ENCODE measurements at regions not wholly inside any gene's neighbourhood (a gene's known extent, or its start where the extent isn't known, plus 50 kb on each side); places are given as distances from the start of the nearest gene placed in this dataset.

DNA sequence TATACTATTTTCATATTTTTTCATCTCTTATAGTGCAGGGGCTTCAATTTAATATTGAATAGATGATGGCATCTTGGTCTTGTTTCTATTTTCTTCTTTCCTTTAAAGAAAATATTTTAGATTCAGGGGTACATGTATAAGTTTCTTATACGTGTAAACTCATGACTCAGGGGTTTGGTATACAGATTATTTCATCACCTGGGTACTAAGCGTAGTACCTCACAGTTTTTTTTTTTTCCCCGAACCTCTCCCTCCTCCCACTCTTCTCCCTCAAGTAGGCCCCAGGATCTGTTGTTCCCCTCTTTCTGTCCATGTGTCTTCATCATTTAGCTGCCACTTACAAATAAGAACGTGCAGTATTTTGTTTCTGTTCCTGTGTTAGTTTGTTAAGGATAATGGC lies 172.6 kb downstream of the TMTC3 start:
- Histone ChIP-seq H3K4me1 (ENCODE audit: control insufficient read depth, insufficient read depth, low read depth, low read length) (peaks cover 3% of the 10 kb centered on the region), H2AFZ (ENCODE audit: low read depth, low read length) (no peak overlapping the region), H3K9ac (ENCODE audit: low read length) (no peak overlapping the region), H3K4me2 (ENCODE audit: low read length, poor library complexity, severe bottlenecking) (no peak overlapping the region), H4K8ac (ENCODE audit: low read length) (no peak overlapping the region), H4K91ac (ENCODE audit: low read length) (no peak overlapping the region), H3K4ac (ENCODE audit: low read depth in 1 of 2, low read length in 2 of 2) (no peak overlapping the region), H3K9me3 (ENCODE audit: control insufficient read depth, low read length) (no peaks in the 10 kb centered on the region), H2BK15ac (ENCODE audit: low read depth, poor library complexity, severe bottlenecking) (no peak overlapping the region), H3K79me1 (replicated peaks; ENCODE audit: low read length, poor library complexity, severe bottlenecking) (no peaks in the 10 kb centered on the region), H2BK12ac (ENCODE audit: low read length in 2 of 2) (no peak overlapping the region), H3K27ac (ENCODE audit: low read length, poor library complexity, severe bottlenecking) (no peak overlapping the region), H2BK120ac (ENCODE audit: low read depth, low read length) (no peak overlapping the region), H3K4me3 (ENCODE audit: insufficient read depth in 1 of 2, low read depth in 1 of 2, low read length in 2 of 2) (no peak overlapping the region), H3K14ac (ENCODE audit: low read length in 2 of 2) (no peak overlapping the region), H3K23ac (ENCODE audit: low read length in 2 of 2) (no peak overlapping the region), H3K18ac (ENCODE audit: low read depth in 1 of 2, low read length in 2 of 2) (no peak overlapping the region), H2AK5ac (ENCODE audit: low read length, severe bottlenecking) (no peak overlapping the region), H3K36me3 (ENCODE audit: control insufficient read depth in 1 of 2, insufficient read depth in 2 of 2, low read depth in 1 of 2, low read length in 2 of 2) (no peaks in the 10 kb centered on the region), H2BK5ac (ENCODE audit: low read depth, low read length, poor library complexity, severe bottlenecking) (peak overlapping the region; percentile 73), H3K27me3 (ENCODE audit: control insufficient read depth in 1 of 2, insufficient read depth in 1 of 2, low read length in 2 of 2) (no peaks in the 10 kb centered on the region)
- 89% methylated on average over 4 of the region's 4 CpGs for WGBS
- no peak for DNase-seq

DNA sequence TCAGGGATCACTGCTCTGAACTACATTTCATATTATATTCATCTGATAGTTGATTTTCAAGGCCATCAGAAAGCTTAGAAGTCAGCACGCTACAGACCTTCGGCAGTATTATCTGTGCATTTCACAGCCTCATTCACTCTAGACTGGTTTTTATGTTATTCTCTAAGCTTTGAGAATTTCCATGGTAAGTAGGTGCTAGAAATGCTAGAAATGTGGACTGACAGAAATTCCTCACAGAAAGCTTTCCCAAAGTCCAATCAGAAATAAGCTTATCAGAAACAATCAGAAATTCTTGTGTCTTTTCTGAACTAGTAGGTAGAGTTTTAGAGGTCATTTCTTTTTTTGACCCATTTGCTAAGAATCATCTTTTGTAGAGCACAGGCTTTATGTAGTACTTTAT lies 176.6 kb downstream of the TMTC3 start:
- peak overlapping the region; percentile 23 for H2BK15ac ChIP-seq (ENCODE audit: low read depth, poor library complexity, severe bottlenecking)
- H3K79me1 ChIP-seq (replicated peaks; ENCODE audit: low read length, poor library complexity, severe bottlenecking) = no peaks in the 10 kb centered on the region
- no peak overlapping the region for H3K14ac ChIP-seq (ENCODE audit: low read length in 2 of 2)
- H3K27me3 ChIP-seq (ENCODE audit: control insufficient read depth in 1 of 2, insufficient read depth in 1 of 2, low read length in 2 of 2) = no peaks in the 10 kb centered on the region
- H3K4me3 ChIP-seq (ENCODE audit: insufficient read depth in 1 of 2, low read depth in 1 of 2, low read length in 2 of 2) = no peak overlapping the region
- H2BK120ac ChIP-seq (ENCODE audit: low read depth, low read length) = no peak overlapping the region
- no CpG with 5 or more reads among the region's 2 CpGs for WGBS
- H3K36me3 ChIP-seq (ENCODE audit: control insufficient read depth in 1 of 2, insufficient read depth in 2 of 2, low read depth in 1 of 2, low read length in 2 of 2) = no peaks in the 10 kb centered on the region
- no peak overlapping the region for H2AFZ ChIP-seq (ENCODE audit: low read depth, low read length)
- no peak overlapping the region for H3K4me2 ChIP-seq (ENCODE audit: low read length, poor library complexity, severe bottlenecking)
- H2AK5ac ChIP-seq (ENCODE audit: low read length, severe bottlenecking) = peak overlapping the region; percentile 65
- no peak overlapping the region for H3K23ac ChIP-seq (ENCODE audit: low read length in 2 of 2)
- no peak overlapping the region for H2BK5ac ChIP-seq (ENCODE audit: low read depth, low read length, poor library complexity, severe bottlenecking)
- no peak overlapping the region for H4K91ac ChIP-seq (ENCODE audit: low read length)
- no peak overlapping the region for H4K8ac ChIP-seq (ENCODE audit: low read length)
- no peaks in the 10 kb centered on the region for H3K4me1 ChIP-seq (ENCODE audit: control insufficient read depth, insufficient read depth, low read depth, low read length)
- H3K4ac ChIP-seq (ENCODE audit: low read depth in 1 of 2, low read length in 2 of 2) = no peak overlapping the region
- no peak overlapping the region for H3K18ac ChIP-seq (ENCODE audit: low read depth in 1 of 2, low read length in 2 of 2)
- no peak overlapping the region for H3K27ac ChIP-seq (ENCODE audit: low read length, poor library complexity, severe bottlenecking)
- no peaks in the 10 kb centered on the region for H3K9me3 ChIP-seq (ENCODE audit: control insufficient read depth, low read length)
- no peak overlapping the region for H2BK12ac ChIP-seq (ENCODE audit: low read length in 2 of 2)
- DNase-seq = no peak
- H3K9ac ChIP-seq (ENCODE audit: low read length) = no peak overlapping the region

DNA sequence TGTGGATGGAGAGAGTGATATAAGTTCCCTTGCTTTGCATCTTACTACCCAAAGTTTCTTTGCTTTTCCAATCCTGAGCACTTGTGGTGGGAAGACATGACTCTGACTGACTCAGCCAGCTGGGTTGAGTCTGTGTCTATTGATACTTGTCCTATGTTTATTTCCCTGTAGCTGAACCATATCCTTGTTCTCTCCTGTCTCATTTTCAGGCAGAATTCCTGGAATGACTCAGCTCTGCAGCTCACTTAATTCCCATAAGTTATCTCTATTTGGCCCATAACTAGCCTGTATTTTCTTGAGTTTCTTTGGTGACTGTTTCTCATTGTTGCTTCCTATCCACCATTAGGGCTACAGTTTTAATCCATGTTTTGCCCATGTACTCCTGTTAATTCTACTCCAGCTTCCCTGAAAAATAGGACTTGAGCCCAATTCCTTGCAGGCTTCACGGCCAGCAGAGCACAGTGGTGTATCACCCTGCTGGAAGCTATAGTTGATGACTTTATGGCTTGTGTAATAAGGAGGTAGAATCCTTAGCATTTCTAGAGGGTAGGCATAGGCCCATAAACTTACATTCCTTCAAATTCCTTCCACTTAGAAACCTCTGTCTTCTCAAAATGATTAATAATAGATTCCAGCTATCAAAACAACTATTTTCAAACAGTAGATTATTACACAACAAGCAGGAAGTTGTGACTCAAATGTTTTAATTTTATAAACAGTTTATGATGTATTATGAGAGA lies 183.1 kb downstream of the TMTC3 start:
- DNase-seq = peak; percentile 93
- Histone ChIP-seq H3K4me1 (ENCODE audit: control insufficient read depth, insufficient read depth, low read depth, low read length) (no peaks in the 10 kb centered on the region), H3K4ac (ENCODE audit: low read depth in 1 of 2, low read length in 2 of 2) (peak overlapping the region in 1 of 2 experiments; percentile 84), H3K79me1 (replicated peaks; ENCODE audit: low read length, poor library complexity, severe bottlenecking) (no peaks in the 10 kb centered on the region), H3K23ac (ENCODE audit: low read length in 2 of 2) (no peak overlapping the region), H2BK12ac (ENCODE audit: low read length in 2 of 2) (peak overlapping the region; percentile 11 to 43), H3K9me3 (ENCODE audit: control insufficient read depth, low read length) (no peaks in the 10 kb centered on the region), H3K27ac (ENCODE audit: low read length, poor library complexity, severe bottlenecking) (peak overlapping the region; percentile 94), H2BK5ac (ENCODE audit: low read depth, low read length, poor library complexity, severe bottlenecking) (peak overlapping the region; percentile 57), H2BK15ac (ENCODE audit: low read depth, poor library complexity, severe bottlenecking) (no peak overlapping the region), H2AK5ac (ENCODE audit: low read length, severe bottlenecking) (peak overlapping the region; percentile 59), H3K27me3 (ENCODE audit: control insufficient read depth in 1 of 2, insufficient read depth in 1 of 2, low read length in 2 of 2) (no peaks in the 10 kb centered on the region), H2BK120ac (ENCODE audit: low read depth, low read length) (peak overlapping the region; percentile 3), H3K14ac (ENCODE audit: low read length in 2 of 2) (no peak overlapping the region), H4K8ac (ENCODE audit: low read length) (peak overlapping the region; percentile 41), H3K9ac (ENCODE audit: low read length) (peak overlapping the region; percentile 86), H3K4me3 (ENCODE audit: insufficient read depth in 1 of 2, low read depth in 1 of 2, low read length in 2 of 2) (peak overlapping the region in 1 of 2 experiments; percentile 35), H3K4me2 (ENCODE audit: low read length, poor library complexity, severe bottlenecking) (no peak overlapping the region), H2AFZ (ENCODE audit: low read depth, low read length) (no peak overlapping the region), H3K18ac (ENCODE audit: low read depth in 1 of 2, low read length in 2 of 2) (peak overlapping the region; percentile 79 to 88), H3K36me3 (ENCODE audit: control insufficient read depth in 1 of 2, insufficient read depth in 2 of 2, low read depth in 1 of 2, low read length in 2 of 2) (no peaks in the 10 kb centered on the region), H4K91ac (ENCODE audit: low read length) (no peak overlapping the region)
- WGBS = no CpG with 5 or more reads among the region's 1 CpG

DNA sequence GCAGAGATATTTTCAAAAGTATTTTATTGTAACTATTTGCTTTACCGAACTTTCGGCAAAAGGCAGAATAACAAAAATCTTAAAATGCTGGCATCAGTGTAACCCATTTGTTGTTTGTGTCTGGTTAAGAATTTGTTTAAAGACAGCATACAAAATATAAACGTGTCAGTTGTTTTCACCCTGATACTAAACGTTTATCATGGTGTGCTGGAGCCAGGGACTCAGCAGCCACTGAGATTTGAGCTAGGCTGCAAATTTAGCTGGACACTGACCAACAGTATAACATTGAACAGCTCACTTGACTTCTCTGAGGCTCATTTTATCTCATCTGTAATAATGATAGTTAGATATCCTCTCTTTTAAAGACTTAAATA lies 183.7 kb downstream of the TMTC3 start:
- Histone ChIP-seq H3K4me2 (ENCODE audit: low read length, poor library complexity, severe bottlenecking) (no peak overlapping the region), H3K27me3 (ENCODE audit: control insufficient read depth in 1 of 2, insufficient read depth in 1 of 2, low read length in 2 of 2) (no peaks in the 10 kb centered on the region), H3K36me3 (ENCODE audit: control insufficient read depth in 1 of 2, insufficient read depth in 2 of 2, low read depth in 1 of 2, low read length in 2 of 2) (no peaks in the 10 kb centered on the region), H2AK5ac (ENCODE audit: low read length, severe bottlenecking) (no peak overlapping the region), H4K91ac (ENCODE audit: low read length) (peak overlapping the region; percentile 39), H4K8ac (ENCODE audit: low read length) (no peak overlapping the region), H3K27ac (ENCODE audit: low read length, poor library complexity, severe bottlenecking) (peak overlapping the region; percentile 92), H2BK15ac (ENCODE audit: low read depth, poor library complexity, severe bottlenecking) (no peak overlapping the region), H2BK120ac (ENCODE audit: low read depth, low read length) (peak overlapping the region; percentile 61), H3K9ac (ENCODE audit: low read length) (peak overlapping the region; percentile 86), H2BK5ac (ENCODE audit: low read depth, low read length, poor library complexity, severe bottlenecking) (peak overlapping the region; percentile 4), H2AFZ (ENCODE audit: low read depth, low read length) (no peak overlapping the region), H3K14ac (ENCODE audit: low read length in 2 of 2) (no peak overlapping the region), H2BK12ac (ENCODE audit: low read length in 2 of 2) (no peak overlapping the region), H3K23ac (ENCODE audit: low read length in 2 of 2) (no peak overlapping the region), H3K4me1 (ENCODE audit: control insufficient read depth, insufficient read depth, low read depth, low read length) (no peaks in the 10 kb centered on the region), H3K4me3 (ENCODE audit: insufficient read depth in 1 of 2, low read depth in 1 of 2, low read length in 2 of 2) (peak overlapping the region in 1 of 2 experiments; percentile 35), H3K79me1 (replicated peaks; ENCODE audit: low read length, poor library complexity, severe bottlenecking) (no peaks in the 10 kb centered on the region), H3K9me3 (ENCODE audit: control insufficient read depth, low read length) (no peaks in the 10 kb centered on the region), H3K18ac (ENCODE audit: low read depth in 1 of 2, low read length in 2 of 2) (no peak overlapping the region), H3K4ac (ENCODE audit: low read depth in 1 of 2, low read length in 2 of 2) (no peak overlapping the region)
- no CpG with 5 or more reads among the region's 4 CpGs for WGBS
- DNase-seq = peak; percentile 69

Data from mesenchymal stem cell (in vitro differentiated cells and primary cell).